ENCODE measurements at regions not wholly inside any gene's neighbourhood (a gene's known extent, or its start where the extent isn't known, plus 50 kb on each side); places are given as distances from the start of the nearest gene placed in this dataset.

- TF ChIP-seq RAD21 (conservative IDR thresholded peaks at IDR 0.05 in 1 of 2, IDR thresholded peaks at IDR 0.05 in 1 of 2) = no peak
- no peak for TF ChIP-seq POLR2A (IDR thresholded peaks at IDR 0.05; ENCODE audit: low read length)
- TF ChIP-seq CTCF (IDR thresholded peaks at IDR 0.05) = no peak
- TF ChIP-seq, protein P1, sequence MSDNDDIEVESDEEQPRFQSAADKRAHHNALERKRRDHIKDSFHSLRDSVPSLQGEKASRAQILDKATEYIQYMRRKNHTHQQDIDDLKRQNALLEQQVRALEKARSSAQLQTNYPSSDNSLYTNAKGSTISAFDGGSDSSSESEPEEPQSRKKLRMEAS (IDR thresholded peaks at IDR 0.05) = no peak
- TF ChIP-seq CHD4 (IDR thresholded peaks at IDR 0.05; ENCODE audit: borderline replicate concordance) = no peak
- no peak for TF ChIP-seq CEBPB (IDR thresholded peaks at IDR 0.05)
Observed at GRCh38 chrX:140104760-140105159, 139.4 kb upstream of the CXorf66 start.

All from A549 (cell line).